Colon (tissue), 2 donors: ENCODE measurements at regions not wholly inside any gene's neighbourhood (a gene's known extent, or its start where the extent isn't known, plus 50 kb on each side); places are given as distances from the start of the nearest gene placed in this dataset.

Source experiments
- FAIRE-seq: peaks from 2 replicates; lab custom pipeline; 2012; peaks lifted over from hg19 to GRCh38; lab: Jason Lieb, UNC
- donor health status: control.
- donor health status: control.

DNA sequence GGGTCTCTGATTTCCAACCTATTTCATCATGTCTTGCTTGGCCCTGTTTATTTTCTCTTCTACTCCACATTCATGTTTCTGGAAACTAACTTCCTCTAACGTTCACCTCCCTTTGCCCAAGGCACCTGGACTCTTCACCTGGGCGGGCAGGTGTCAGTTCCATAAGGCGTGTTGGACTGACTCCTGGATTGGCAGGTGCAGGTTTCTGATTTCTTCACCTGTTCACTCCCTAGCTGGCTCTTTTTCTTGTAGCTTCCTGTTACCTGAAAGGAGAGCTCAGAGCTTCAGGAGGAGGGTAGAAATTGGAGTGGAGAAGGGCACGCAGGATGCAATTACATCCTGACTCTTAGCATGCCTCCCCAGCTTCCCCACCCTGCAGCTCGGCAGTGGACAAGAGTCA, 350.8 kb upstream of the KLF3 start:
- peak; percentile 31 for FAIRE-seq

DNA sequence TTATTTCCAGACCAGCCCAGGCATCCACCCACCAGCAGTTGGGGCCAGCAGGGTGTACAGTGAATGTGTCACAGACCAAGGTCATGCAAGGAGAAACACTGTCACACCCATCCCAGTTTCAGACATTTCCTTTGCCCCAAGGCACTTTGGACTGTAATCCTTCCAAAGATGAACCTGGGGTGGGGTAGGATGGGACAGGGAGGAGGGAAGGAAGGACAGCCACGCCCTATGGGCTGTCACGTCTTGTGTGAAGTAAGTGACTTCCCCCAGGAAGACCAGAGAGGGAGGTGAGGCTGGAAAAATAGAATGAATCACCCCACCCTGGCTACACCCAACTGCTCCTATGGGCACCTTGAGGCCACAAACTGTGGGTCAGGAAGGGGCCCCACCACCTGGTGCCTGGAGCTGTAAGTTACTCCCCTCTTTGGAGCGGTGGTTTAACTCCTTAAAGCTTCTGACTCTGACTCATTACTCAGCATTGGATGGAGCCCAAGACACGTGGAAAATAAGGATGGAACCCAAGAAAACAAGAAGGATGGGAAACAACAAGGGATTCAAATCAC, 349.9 kb upstream of the KLF3 start:
- FAIRE-seq = no peak

DNA sequence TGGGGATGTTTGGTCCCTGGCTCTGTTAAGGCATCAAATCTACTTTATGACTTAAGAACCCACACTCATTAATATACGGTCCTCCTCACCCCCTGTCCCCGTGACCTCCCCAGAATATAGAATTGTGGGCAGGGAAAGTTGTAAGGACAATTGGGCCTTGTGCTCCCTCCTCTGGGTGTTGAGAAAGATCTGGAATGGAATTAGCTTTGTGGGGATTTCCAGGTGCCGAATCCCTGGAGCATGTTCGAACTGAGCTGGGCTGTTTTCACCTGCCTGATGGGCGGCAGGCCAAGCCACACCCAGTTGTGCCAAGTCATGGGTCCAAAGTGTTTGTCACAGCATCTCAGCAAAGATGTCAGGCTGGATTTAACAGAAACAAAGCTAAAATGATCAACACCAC, 349.3 kb upstream of the KLF3 start:
- no peak for FAIRE-seq

- no peak for FAIRE-seq
Measured at GRCh38 chr4:38315286-38315685, 348.7 kb upstream of the KLF3 start.

- no peak for FAIRE-seq
Measured at GRCh38 chr4:38316045-38316444, 348.0 kb upstream of the KLF3 start.

- no peak for FAIRE-seq
Measured at GRCh38 chr4:38317041-38317674, 346.8 kb upstream of the KLF3 start.

DNA sequence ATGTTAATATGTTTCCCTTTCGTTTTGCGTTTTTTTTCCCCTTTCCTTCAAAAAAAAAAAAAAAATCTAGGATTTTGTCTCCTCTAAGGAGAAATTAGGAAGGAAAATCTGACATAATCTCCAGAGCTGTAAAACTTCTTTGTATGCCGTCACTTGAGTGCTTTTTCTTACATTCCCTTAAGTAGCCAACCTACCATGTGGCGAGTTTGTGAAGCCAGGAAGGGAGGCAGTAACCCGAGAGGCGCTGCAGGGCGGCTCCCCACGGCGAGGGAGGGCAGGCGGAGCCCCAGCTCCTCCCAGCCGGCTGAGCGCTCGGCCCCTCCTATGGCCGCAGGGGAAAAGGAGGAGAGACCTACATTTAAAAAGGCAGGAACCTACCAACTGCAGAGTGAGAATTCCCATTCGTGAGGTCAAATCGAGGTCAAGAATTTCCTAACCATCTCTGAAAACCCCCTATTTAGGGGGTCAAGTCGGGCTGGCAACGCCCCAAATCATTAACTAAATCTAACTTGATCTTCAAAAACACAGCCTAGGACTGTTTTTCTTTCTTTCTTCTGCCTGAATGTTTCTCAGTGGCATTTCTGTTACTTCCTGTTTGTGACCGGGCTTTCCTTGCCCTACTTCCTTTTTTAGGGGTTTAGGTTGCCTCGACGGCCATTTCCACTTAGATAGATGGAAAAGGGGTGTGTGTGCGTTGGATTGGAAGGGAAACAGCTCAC, 345.1 kb upstream of the KLF3 start:
- peak; percentile 66 for FAIRE-seq

DNA sequence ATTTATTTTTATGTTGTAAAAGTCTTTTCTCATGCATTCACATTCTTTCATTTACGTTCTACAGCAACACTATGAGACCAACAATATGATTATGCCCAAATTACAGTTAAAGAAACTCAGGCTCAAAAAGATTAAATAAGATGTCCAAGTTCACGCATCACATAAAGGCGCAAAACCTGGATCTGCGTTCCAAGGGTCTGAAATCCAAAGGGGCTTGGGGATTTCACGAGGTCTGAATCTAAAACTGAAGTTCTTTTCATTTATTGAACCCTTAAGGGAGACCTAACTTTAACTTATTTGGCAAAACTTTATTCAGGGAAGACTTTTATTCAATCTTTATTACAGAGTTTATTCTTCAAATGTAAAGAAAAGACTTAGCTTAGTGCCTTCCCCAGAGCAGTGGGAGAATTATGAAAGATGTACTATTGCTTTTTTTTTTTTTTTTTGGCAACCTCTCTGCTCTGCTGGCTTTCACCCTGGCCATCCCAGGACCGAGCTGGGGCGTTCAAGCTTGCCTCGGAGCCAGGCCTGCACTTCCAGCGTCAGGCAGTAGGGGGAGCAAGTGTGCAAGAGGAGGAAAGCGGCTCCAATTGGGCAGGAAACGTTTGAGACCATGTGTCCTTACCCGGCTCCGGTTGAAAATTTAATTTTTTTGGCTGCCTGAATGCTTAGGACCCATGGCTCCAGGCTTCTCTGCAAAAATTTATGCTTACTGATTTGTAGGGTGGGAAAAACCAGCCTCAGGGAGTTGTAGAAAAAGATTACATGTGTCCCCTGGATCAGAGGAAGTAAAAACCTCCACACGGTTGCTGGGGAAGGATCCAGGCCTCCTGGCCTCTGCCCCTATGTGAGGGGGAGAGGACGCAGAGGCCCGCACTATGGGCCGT, 344.3 kb upstream of the KLF3 start:
- FAIRE-seq = no peak

DNA sequence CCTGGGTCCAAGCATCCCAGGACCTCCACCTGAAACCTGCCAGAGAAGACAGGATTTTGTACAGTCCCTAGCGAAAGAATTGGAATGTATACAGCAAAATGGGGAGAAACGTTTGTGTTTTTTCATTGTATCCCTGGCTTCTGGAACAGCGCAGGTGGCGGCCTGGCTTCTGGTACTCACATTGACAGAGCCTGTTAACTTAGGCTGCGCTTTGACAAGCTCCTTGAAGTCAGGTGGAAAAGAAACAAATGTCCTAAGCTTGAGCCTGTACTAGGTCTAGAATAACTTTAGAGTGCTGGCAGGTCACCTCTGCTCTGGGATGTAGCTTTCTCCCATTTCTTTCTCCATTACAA, 343.7 kb upstream of the KLF3 start:
- no peak for FAIRE-seq

- no peak for FAIRE-seq
Measured at GRCh38 chr4:38320833-38321232, 343.2 kb upstream of the KLF3 start.

GRCh38 chr4:38322714-38323113, 341.3 kb upstream of the KLF3 start:
- no peak for FAIRE-seq

- no peak for FAIRE-seq
Measured at GRCh38 chr4:38323141-38323641, 340.8 kb upstream of the KLF3 start.

GRCh38 chr4:38324861-38325628, 339.0 kb upstream of the KLF3 start:
- FAIRE-seq = no peak

- FAIRE-seq = no peak
Measured at GRCh38 chr4:38325629-38325913, 338.4 kb upstream of the KLF3 start.

GRCh38 chr4:38326499-38326898, 337.5 kb upstream of the KLF3 start:
- FAIRE-seq = no peak

DNA sequence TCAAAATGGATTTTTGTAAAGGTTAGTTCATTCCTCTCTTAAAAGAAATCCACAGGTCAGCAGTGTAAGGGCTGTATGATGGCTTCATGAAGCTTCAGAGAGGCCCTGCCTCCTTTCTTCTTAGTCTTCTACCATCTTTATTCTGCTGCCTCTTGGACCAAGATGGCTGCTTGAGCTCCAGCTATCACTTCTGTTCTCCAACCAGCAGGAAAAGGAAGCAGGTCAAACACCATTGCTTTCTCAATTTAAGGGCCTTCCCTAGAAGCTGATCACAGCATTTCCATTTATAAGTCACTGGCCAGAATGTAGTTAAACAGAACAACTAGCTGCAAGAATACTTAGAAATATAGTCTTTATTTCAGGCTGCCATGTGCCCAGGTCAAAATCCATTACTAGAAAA, 336.8 kb upstream of the KLF3 start:
- FAIRE-seq = no peak

- no peak for FAIRE-seq
Measured at GRCh38 chr4:38328989-38329729, 334.8 kb upstream of the KLF3 start.

GRCh38 chr4:38330321-38330720, 333.7 kb upstream of the KLF3 start:
- no peak for FAIRE-seq

DNA sequence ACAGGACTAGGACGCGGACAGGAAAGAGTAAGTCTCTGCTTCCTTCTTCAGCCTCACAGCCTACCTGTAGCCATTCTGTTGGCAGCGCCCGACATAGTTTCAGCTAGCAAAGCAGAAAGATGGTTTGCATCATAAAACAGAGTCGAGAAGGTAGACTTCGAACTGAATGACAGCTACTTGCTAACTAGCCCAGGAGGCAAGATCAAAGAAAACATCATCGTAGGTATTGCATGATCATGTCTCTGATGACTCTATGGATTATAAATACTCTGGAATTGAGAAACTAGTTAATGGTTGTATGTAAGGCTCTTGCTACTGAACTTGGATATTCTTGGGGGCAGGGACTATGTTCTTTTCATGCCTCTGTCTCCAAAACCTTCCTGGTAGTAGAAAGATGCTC, 333.1 kb upstream of the KLF3 start:
- no peak for FAIRE-seq

- no peak for FAIRE-seq
Measured at GRCh38 chr4:38332699-38333098, 331.3 kb upstream of the KLF3 start.

GRCh38 chr4:38333219-38333618, 330.8 kb upstream of the KLF3 start:
- no peak for FAIRE-seq
